GM21423 (cell line): ENCODE measurements at regions not wholly inside any gene's neighbourhood (a gene's known extent, or its start where the extent isn't known, plus 50 kb on each side); places are given as distances from the start of the nearest gene placed in this dataset.

Experiments
- ATAC-seq: cut with Tn5 transposase; IDR thresholded peaks from one replicate; pipeline ENCODE4 v1.9.1; 2021; ENCODE audit warnings: mild to moderate bottlenecking, moderate library complexity; ENCODE audit not compliant: unreplicated experiment

GRCh38 chr4:177937041-177937440 lies 494.8 kb upstream of the AGA start:
- no peak for ATAC-seq

- no peak for ATAC-seq
Measured at GRCh38 chr4:177938226-177938625, 496.0 kb upstream of the AGA start.

GRCh38 chr4:177945268-177945667 lies 503.0 kb upstream of the AGA start:
- ATAC-seq: no peak

- no peak for ATAC-seq
Measured at GRCh38 chr4:177947607-177948006, 505.4 kb upstream of the AGA start.

GRCh38 chr4:177948853-177949252 lies 506.6 kb upstream of the AGA start:
- no peak for ATAC-seq

GRCh38 chr4:177951026-177951425 lies 508.8 kb upstream of the AGA start:
- no peak for ATAC-seq

- no peak for ATAC-seq
Measured at GRCh38 chr4:177952723-177953122, 510.5 kb upstream of the AGA start.

- ATAC-seq: no peak
Measured at GRCh38 chr4:177957596-177958360, 515.5 kb upstream of the AGA start.

GRCh38 chr4:177960566-177960965 lies 518.3 kb upstream of the AGA start:
- no peak for ATAC-seq

GRCh38 chr4:177961761-177962380 lies 519.6 kb upstream of the AGA start:
- no peak for ATAC-seq

- ATAC-seq: no peak
Measured at GRCh38 chr4:177964061-177964460, 521.8 kb upstream of the AGA start.

- ATAC-seq: no peak
Measured at GRCh38 chr4:177964693-177965168, 522.5 kb upstream of the AGA start.

GRCh38 chr4:177967328-177967727 lies 525.1 kb upstream of the AGA start:
- no peak for ATAC-seq

- no peak for ATAC-seq
Measured at GRCh38 chr4:177968817-177969442, 526.7 kb upstream of the AGA start.

- no peak for ATAC-seq
Measured at GRCh38 chr4:177974461-177974860, 532.2 kb upstream of the AGA start.

- ATAC-seq: no peak
Measured at GRCh38 chr4:177975315-177975987, 533.2 kb upstream of the AGA start.

- ATAC-seq: no peak
Measured at GRCh38 chr4:177986236-177986635, 544.0 kb upstream of the AGA start.

- no peak for ATAC-seq
Measured at GRCh38 chr4:177987896-177988295, 545.7 kb upstream of the AGA start.

- ATAC-seq: no peak
Measured at GRCh38 chr4:177989503-177990201, 547.4 kb upstream of the AGA start.

- no peak for ATAC-seq
Measured at GRCh38 chr4:178003098-178003657, 560.9 kb upstream of the AGA start.

- no peak for ATAC-seq
Measured at GRCh38 chr4:178010596-178010995, 568.4 kb upstream of the AGA start.
